ENCODE measurements at regions not wholly inside any gene's neighbourhood (a gene's known extent, or its start where the extent isn't known, plus 50 kb on each side); places are given as distances from the start of the nearest gene placed in this dataset.
"Not testable (repeated sequence)": the region's sequence is repeated elsewhere in the genome, so short reads cannot be mapped to it uniquely, and the experiment has no call there.

- DNase-seq (ENCODE audit: low read depth in 2 of 2), result no peak
These were observed 285.8 kb downstream of the C1D start for GRCh38 chr2:67777010-67777409.

- DNase-seq (ENCODE audit: low read depth in 2 of 2), result no peak
These were observed 284.9 kb downstream of the C1D start for GRCh38 chr2:67777836-67778429.

GRCh38 chr2:67780841-67781240 is 282.0 kb downstream of the C1D start:
- DNase-seq (ENCODE audit: low read depth in 2 of 2), result not testable (repeated sequence)

GRCh38 chr2:67782443-67782842 is 280.4 kb downstream of the C1D start:
- DNase-seq (ENCODE audit: low read depth in 2 of 2), result no peak

GRCh38 chr2:67783026-67783425 is 279.8 kb downstream of the C1D start:
- DNase-seq (ENCODE audit: low read depth in 2 of 2), result no peak

GRCh38 chr2:67790622-67791021 is 272.2 kb downstream of the C1D start:
- DNase-seq (ENCODE audit: low read depth in 2 of 2), result no peak

- DNase-seq (ENCODE audit: low read depth in 2 of 2), result no peak
These were observed 270.6 kb downstream of the C1D start for GRCh38 chr2:67792191-67792590.

- DNase-seq (ENCODE audit: low read depth in 2 of 2), result no peak
These were observed 270.1 kb downstream of the C1D start for GRCh38 chr2:67792681-67793091.

- no peak for DNase-seq (ENCODE audit: low read depth in 2 of 2)
These were observed 264.8 kb downstream of the C1D start for GRCh38 chr2:67797801-67798540.

GRCh38 chr2:67798541-67799160 is 264.2 kb downstream of the C1D start:
- DNase-seq (ENCODE audit: low read depth in 2 of 2), result no peak

- DNase-seq (ENCODE audit: low read depth in 2 of 2), result no peak
These were observed 262.9 kb downstream of the C1D start for GRCh38 chr2:67799886-67800285.

- no peak for DNase-seq (ENCODE audit: low read depth in 2 of 2)
These were observed 260.5 kb downstream of the C1D start for GRCh38 chr2:67802291-67802690.

- DNase-seq (ENCODE audit: low read depth in 2 of 2), result no peak
These were observed 260.0 kb downstream of the C1D start for GRCh38 chr2:67802824-67803223.

- no peak for DNase-seq (ENCODE audit: low read depth in 2 of 2)
These were observed 256.0 kb downstream of the C1D start for GRCh38 chr2:67806816-67807215.

- DNase-seq (ENCODE audit: low read depth in 2 of 2), result no peak
These were observed 254.7 kb downstream of the C1D start for GRCh38 chr2:67808112-67808511.

GRCh38 chr2:67812682-67813081 is 250.1 kb downstream of the C1D start:
- no peak for DNase-seq (ENCODE audit: low read depth in 2 of 2)

GRCh38 chr2:67823726-67824125 is 239.1 kb downstream of the C1D start:
- DNase-seq (ENCODE audit: low read depth in 2 of 2), result no peak

- no peak for DNase-seq (ENCODE audit: low read depth in 2 of 2)
These were observed 238.6 kb downstream of the C1D start for GRCh38 chr2:67824186-67824585.

GRCh38 chr2:67825476-67825875 is 237.3 kb downstream of the C1D start:
- no peak for DNase-seq (ENCODE audit: low read depth in 2 of 2)

GRCh38 chr2:67828066-67828465 is 234.7 kb downstream of the C1D start:
- DNase-seq (ENCODE audit: low read depth in 2 of 2), result no peak

GRCh38 chr2:67829470-67829869 is 233.3 kb downstream of the C1D start:
- no peak for DNase-seq (ENCODE audit: low read depth in 2 of 2)

- no peak for DNase-seq (ENCODE audit: low read depth in 2 of 2)
These were observed 229.2 kb downstream of the C1D start for GRCh38 chr2:67833632-67834031.

- no peak for DNase-seq (ENCODE audit: low read depth in 2 of 2)
These were observed 228.3 kb downstream of the C1D start for GRCh38 chr2:67834482-67834881.
